ENCODE measurements at regions not wholly inside any gene's neighbourhood (a gene's known extent, or its start where the extent isn't known, plus 50 kb on each side); places are given as distances from the start of the nearest gene placed in this dataset.

GRCh38 chr5:126208691-126209090 is 214.5 kb upstream of the GRAMD2B start:
- no peak for DNase-seq (ENCODE audit: low spot score)

- DNase-seq (ENCODE audit: low spot score), result no peak
Observed at GRCh38 chr5:126210955-126211354, 212.3 kb upstream of the GRAMD2B start.

- no peak for DNase-seq (ENCODE audit: low spot score)
Observed at GRCh38 chr5:126219616-126220015, 203.6 kb upstream of the GRAMD2B start.

- DNase-seq (ENCODE audit: low spot score), result no peak
Observed at GRCh38 chr5:126220725-126221124, 202.5 kb upstream of the GRAMD2B start.

GRCh38 chr5:126228934-126229333 is 194.3 kb upstream of the GRAMD2B start:
- DNase-seq (ENCODE audit: low spot score), result no peak

- DNase-seq (ENCODE audit: low spot score), result no peak
Observed at GRCh38 chr5:126233256-126233655, 190.0 kb upstream of the GRAMD2B start.

- DNase-seq (ENCODE audit: low spot score), result peak; percentile 23
Observed at GRCh38 chr5:126234563-126235195, 188.5 kb upstream of the GRAMD2B start.

- DNase-seq (ENCODE audit: low spot score), result no peak
Observed at GRCh38 chr5:126235628-126236027, 187.6 kb upstream of the GRAMD2B start.

GRCh38 chr5:126236994-126237393 is 186.2 kb upstream of the GRAMD2B start:
- DNase-seq (ENCODE audit: low spot score), result no peak

- no peak for DNase-seq (ENCODE audit: low spot score)
Observed at GRCh38 chr5:126248611-126249010, 174.6 kb upstream of the GRAMD2B start.

- DNase-seq (ENCODE audit: low spot score), result no peak
Observed at GRCh38 chr5:126251024-126251423, 172.2 kb upstream of the GRAMD2B start.

- DNase-seq (ENCODE audit: low spot score), result no peak
Observed at GRCh38 chr5:126253406-126253805, 169.8 kb upstream of the GRAMD2B start.

GRCh38 chr5:126263591-126264184 is 159.5 kb upstream of the GRAMD2B start:
- DNase-seq (ENCODE audit: low spot score), result no peak

GRCh38 chr5:126265917-126266316 is 157.3 kb upstream of the GRAMD2B start:
- no peak for DNase-seq (ENCODE audit: low spot score)

- no peak for DNase-seq (ENCODE audit: low spot score)
Observed at GRCh38 chr5:126267438-126267837, 155.8 kb upstream of the GRAMD2B start.

- DNase-seq (ENCODE audit: low spot score), result peak; percentile 23
Observed at GRCh38 chr5:126268697-126269315, 154.4 kb upstream of the GRAMD2B start.

GRCh38 chr5:126269511-126269910 is 153.7 kb upstream of the GRAMD2B start:
- DNase-seq (ENCODE audit: low spot score), result no peak

- DNase-seq (ENCODE audit: low spot score), result no peak
Observed at GRCh38 chr5:126271141-126271540, 152.1 kb upstream of the GRAMD2B start.

- DNase-seq (ENCODE audit: low spot score), result peak; percentile 11
Observed at GRCh38 chr5:126274076-126274762, 149.0 kb upstream of the GRAMD2B start.

GRCh38 chr5:126274763-126275125 is 148.5 kb upstream of the GRAMD2B start:
- no peak for DNase-seq (ENCODE audit: low spot score)

GRCh38 chr5:126277762-126278161 is 145.4 kb upstream of the GRAMD2B start:
- no peak for DNase-seq (ENCODE audit: low spot score)

GRCh38 chr5:126280343-126280742 is 142.9 kb upstream of the GRAMD2B start:
- no peak for DNase-seq (ENCODE audit: low spot score)

- DNase-seq (ENCODE audit: low spot score), result no peak
Observed at GRCh38 chr5:126280846-126281245, 142.4 kb upstream of the GRAMD2B start.
